Adrenal gland (tissue), 5 donors: ENCODE measurements at regions not wholly inside any gene's neighbourhood (a gene's known extent, or its start where the extent isn't known, plus 50 kb on each side); places are given as distances from the start of the nearest gene placed in this dataset.

Experiments
- CTCF ChIP-seq, 6 experiments: fragments of 450-650 bp in 4 of 6; fragments of 200-600 bp in 2 of 6; sonication (generic) in 1 of 6; IDR thresholded peaks; 1 replicate in 5 of 6; 2 replicates in 1 of 6; pipeline versions ENCODE4 v1.5.1 to v1.8.0; 2016 to 2021; ENCODE audit warnings: antibody characterized with exemption in 6 of 6, mild to moderate bottlenecking in 2 of 6, moderate library complexity in 1 of 6
- POLR2A ChIP-seq, 2 donors: fragments of 450-650 bp; IDR thresholded peaks; one replicate each; pipeline ENCODE4 v1.6.1; 2017; ENCODE audit warnings: antibody characterized with exemption in 2 of 2, mild to moderate bottlenecking in 2 of 2, moderate library complexity in 1 of 2
- donor health status: DM: no; HTN: no; CAD: no.

GRCh38 chr12:97063292-97063935 is 156.4 kb downstream of the NEDD1 start:
- TF ChIP-seq CTCF (IDR thresholded peaks at IDR 0.05) = no peak
- TF ChIP-seq POLR2A (IDR thresholded peaks at IDR 0.05) = no peak
